ENCODE measurements at regions not wholly inside any gene's neighbourhood (a gene's known extent, or its start where the extent isn't known, plus 50 kb on each side); places are given as distances from the start of the nearest gene placed in this dataset.

GRCh38 chr5:38677636-38678035, 121.2 kb upstream of the LIFR start:
- TF ChIP-seq CTCF (conservative IDR thresholded peaks at IDR 0.05; ENCODE audit: low read length) (no peak), EZH2phosphoT487 (IDR thresholded peaks at IDR 0.05; ENCODE audit: borderline replicate concordance) (no peak)
